Erythroblast (primary cell): ENCODE measurements at regions not wholly inside any gene's neighbourhood (a gene's known extent, or its start where the extent isn't known, plus 50 kb on each side); places are given as distances from the start of the nearest gene placed in this dataset.

Experiments used
- GATA1 ChIP-seq: IDR thresholded peaks from 2 replicates; pipeline ENCODE4 v1.6.1; 2011; ENCODE audit warnings: low read depth, mild to moderate bottlenecking, control low read depth, low read length, moderate library complexity
- POLR2A ChIP-seq: IDR thresholded peaks from 2 replicates; pipeline ENCODE4 v1.6.1; 2011; ENCODE audit warnings: mild to moderate bottlenecking, low read length

DNA sequence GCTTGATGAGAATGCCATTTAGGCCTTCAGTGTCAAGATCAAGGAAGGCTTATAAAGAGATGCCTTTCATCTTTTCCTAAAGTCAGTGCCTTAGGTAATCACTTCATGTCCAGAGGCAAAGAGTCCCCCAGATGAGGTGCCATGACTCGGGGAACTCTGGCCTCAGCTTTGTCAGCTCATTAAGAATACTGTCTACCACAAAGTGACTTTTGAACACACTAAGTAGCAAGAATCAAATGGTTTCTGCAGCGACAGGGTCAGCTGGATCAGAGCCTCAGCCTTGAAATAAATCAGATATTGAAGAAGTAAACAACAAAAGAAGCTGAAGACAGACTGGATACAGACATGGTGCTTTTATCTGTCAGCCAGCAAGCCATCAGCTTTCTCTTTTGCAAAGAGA, 120.1 kb upstream of the SLC39A10 start:
- TF ChIP-seq POLR2A (no peak), GATA1 (no peak)
